Keratinocyte (primary cell): ENCODE measurements at regions not wholly inside any gene's neighbourhood (a gene's known extent, or its start where the extent isn't known, plus 50 kb on each side); places are given as distances from the start of the nearest gene placed in this dataset.

Experiments used
- DNase-seq: peaks from one replicate; pipeline ENCODE4 v3.0.0-alpha.2; 2011; ENCODE audit warnings: low read depth, missing footprints, low spot score
- FAIRE-seq: peaks from 2 replicates; lab custom pipeline; 2011; peaks lifted over from hg19 to GRCh38; lab: Jason Lieb, UNC
- H2AFZ ChIP-seq: 2 replicates; pipeline ENCODE4 v1.6.0; 2012; ENCODE audit warnings: low read length, control low read depth, inconsistent platforms; ENCODE audit not compliant: control insufficient read depth
- H3K27ac ChIP-seq: 2 replicates; pipeline ENCODE4 v1.5.1; 2011; ENCODE audit warnings: low read length; ENCODE audit not compliant: control insufficient read depth, insufficient read depth
- H3K27me3 ChIP-seq: 3 replicates; pipeline ENCODE4 v1.6.0; 2011; ENCODE audit warnings: low read length; ENCODE audit not compliant: control insufficient read depth, insufficient read depth; ENCODE audit errors: extremely low read depth
- H3K36me3 ChIP-seq, 2 experiments: 2 replicates in 1 of 2; 3 replicates in 1 of 2; pipeline ENCODE4 v1.5.1; 2011; ENCODE audit warnings: low read length in 2 of 2, mild to moderate bottlenecking in 1 of 2; ENCODE audit not compliant: control insufficient read depth in 2 of 2, insufficient read depth in 2 of 2; ENCODE audit errors: extremely low read depth in 1 of 2
- H3K4me1 ChIP-seq: 3 replicates; pipeline ENCODE4 v1.5.1; 2011; ENCODE audit warnings: low read length; ENCODE audit not compliant: control insufficient read depth, insufficient read depth; ENCODE audit errors: extremely low read depth
- H3K4me2 ChIP-seq: 3 replicates; pipeline ENCODE4 v1.6.0; 2011; ENCODE audit warnings: low read depth, low read length; ENCODE audit not compliant: control insufficient read depth, insufficient read depth; ENCODE audit errors: extremely low read depth
- H3K4me3 ChIP-seq, 3 experiments: fragments of 200-600 bp in 1 of 3; sonication (generic) in 1 of 3; 2 replicates in 2 of 3; 3 replicates in 1 of 3; pipeline ENCODE4 v1.5.1; 2011 to 2016; ENCODE audit warnings: low read length in 3 of 3, mild to moderate bottlenecking in 3 of 3, control low read depth in 2 of 3, inconsistent platforms in 1 of 3, low read depth in 1 of 3, mixed read lengths in 1 of 3, mixed run types in 1 of 3, moderate library complexity in 1 of 3; ENCODE audit not compliant: control insufficient read depth in 2 of 3, insufficient read depth in 2 of 3; ENCODE audit errors: extremely low read depth in 1 of 3
- H3K79me2 ChIP-seq: 2 replicates; pipeline ENCODE4 v1.6.0; 2012; ENCODE audit warnings: low read length; ENCODE audit not compliant: control insufficient read depth, insufficient read depth
- H3K9ac ChIP-seq: 3 replicates; pipeline ENCODE4 v1.6.0; 2011; ENCODE audit warnings: low read length; ENCODE audit not compliant: control insufficient read depth, insufficient read depth; ENCODE audit errors: extremely low read depth
- H3K9me1 ChIP-seq: 3 replicates; pipeline ENCODE4 v1.6.0; 2011; ENCODE audit warnings: low read length; ENCODE audit not compliant: control insufficient read depth, insufficient read depth; ENCODE audit errors: extremely low read depth
- H3K9me3 ChIP-seq: 2 replicates; pipeline ENCODE4 v1.5.1; 2012; ENCODE audit warnings: low read depth, low read length; ENCODE audit not compliant: control insufficient read depth
- H4K20me1 ChIP-seq: 3 replicates; pipeline ENCODE4 v1.6.0; 2011; ENCODE audit warnings: low read length; ENCODE audit not compliant: control insufficient read depth, insufficient read depth; ENCODE audit errors: extremely low read depth
- EZH2 ChIP-seq: IDR thresholded peaks from one replicate; pipeline ENCODE4 v1.6.1; 2012; ENCODE audit warnings: inconsistent platforms, mild to moderate bottlenecking, low read length, moderate library complexity
- dilution Hi-C: fragments of 300-500 bp; cut with MboI; formaldehyde crosslinking; loops from one replicate; pipeline ENCODE4 v1.7.0; 2020; ENCODE audit warnings: low sequenced_read_pairs; ENCODE audit not compliant: extremely low pct_ligation_motif_present
- TF ChIP-seq, protein P1 (sequence below), 3 experiments: IDR thresholded peaks in 1 of 3; conservative IDR thresholded peaks in 1 of 3; optimal IDR thresholded peaks in 1 of 3; 2 replicates in 2 of 3; 3 replicates in 1 of 3; pipeline versions ENCODE3 to v1.5.1; 2011; ENCODE audit warnings: low read length in 3 of 3, mild to moderate bottlenecking in 3 of 3, moderate library complexity in 2 of 3, control low read depth in 1 of 3, inconsistent platforms in 1 of 3; ENCODE audit not compliant: insufficient read depth in 2 of 3; ENCODE audit errors: extremely low read depth in 1 of 3

DNA sequence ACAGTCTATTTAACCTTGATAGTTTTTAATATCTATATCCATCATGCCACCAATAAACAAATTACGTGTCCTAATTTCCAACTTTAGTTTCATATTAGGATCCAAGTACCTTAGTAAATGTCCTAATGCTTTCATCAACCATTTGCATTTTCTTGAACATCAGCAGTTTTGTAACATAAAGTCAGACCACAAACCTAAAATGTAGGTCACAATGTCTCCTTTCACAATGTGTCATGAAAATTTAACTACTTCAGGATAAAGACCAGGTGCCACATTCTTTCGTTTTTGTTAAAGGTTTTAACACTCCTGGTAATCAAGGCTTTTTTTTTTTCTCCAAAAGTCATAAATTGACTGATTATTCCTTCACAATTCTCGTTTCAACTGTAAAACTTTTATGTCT lies 310.7 kb upstream of the PMFBP1 start:
- Histone ChIP-seq H3K27ac (no peak overlapping the region), H3K4me2 (no peak overlapping the region), H3K4me1 (no peaks in the 10 kb centered on the region), H3K4me3 (no peak overlapping the region), H3K27me3 (no peaks in the 10 kb centered on the region), H3K9me1 (no peaks in the 10 kb centered on the region), H3K9me3 (no peaks in the 10 kb centered on the region), H3K79me2 (no peaks in the 10 kb centered on the region), H3K36me3 (no peaks in the 10 kb centered on the region), H4K20me1 (no peaks in the 10 kb centered on the region), H2AFZ (no peak overlapping the region), H3K9ac (no peak overlapping the region)
- no peak for TF ChIP-seq EZH2
- TF ChIP-seq, protein P1, sequence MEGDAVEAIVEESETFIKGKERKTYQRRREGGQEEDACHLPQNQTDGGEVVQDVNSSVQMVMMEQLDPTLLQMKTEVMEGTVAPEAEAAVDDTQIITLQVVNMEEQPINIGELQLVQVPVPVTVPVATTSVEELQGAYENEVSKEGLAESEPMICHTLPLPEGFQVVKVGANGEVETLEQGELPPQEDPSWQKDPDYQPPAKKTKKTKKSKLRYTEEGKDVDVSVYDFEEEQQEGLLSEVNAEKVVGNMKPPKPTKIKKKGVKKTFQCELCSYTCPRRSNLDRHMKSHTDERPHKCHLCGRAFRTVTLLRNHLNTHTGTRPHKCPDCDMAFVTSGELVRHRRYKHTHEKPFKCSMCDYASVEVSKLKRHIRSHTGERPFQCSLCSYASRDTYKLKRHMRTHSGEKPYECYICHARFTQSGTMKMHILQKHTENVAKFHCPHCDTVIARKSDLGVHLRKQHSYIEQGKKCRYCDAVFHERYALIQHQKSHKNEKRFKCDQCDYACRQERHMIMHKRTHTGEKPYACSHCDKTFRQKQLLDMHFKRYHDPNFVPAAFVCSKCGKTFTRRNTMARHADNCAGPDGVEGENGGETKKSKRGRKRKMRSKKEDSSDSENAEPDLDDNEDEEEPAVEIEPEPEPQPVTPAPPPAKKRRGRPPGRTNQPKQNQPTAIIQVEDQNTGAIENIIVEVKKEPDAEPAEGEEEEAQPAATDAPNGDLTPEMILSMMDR (optimal IDR thresholded peaks at IDR 0.05 in 1 of 3, IDR thresholded peaks at IDR 0.05 in 1 of 3, conservative IDR thresholded peaks at IDR 0.05 in 1 of 3; ENCODE audit: extremely low read depth in 1 of 3, insufficient read depth in 2 of 3, low read length in 3 of 3) = no peak
- no peak for FAIRE-seq
- no peak for DNase-seq
- dilution Hi-C loops = no loop called here

DNA sequence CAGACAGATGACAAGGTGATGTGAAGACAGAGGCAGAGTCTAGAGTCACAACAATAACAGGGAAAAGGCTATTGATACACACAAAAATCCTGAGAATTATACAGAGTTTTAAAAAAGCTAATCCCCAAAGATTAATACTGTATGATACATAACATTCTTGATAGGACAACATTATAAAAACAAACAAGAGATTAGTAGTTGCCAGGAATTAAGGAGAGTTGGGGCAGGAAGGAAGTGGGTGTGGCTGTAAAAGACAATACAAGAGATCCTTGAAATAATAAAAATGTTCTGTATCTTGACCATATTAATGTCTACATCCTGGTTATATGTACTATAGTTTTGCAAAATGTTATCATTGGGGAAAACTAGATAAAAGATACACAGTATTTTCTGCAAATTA lies 309.5 kb upstream of the PMFBP1 start:
- DNase-seq (no peak), FAIRE-seq (no peak)
- Histone ChIP-seq H3K4me2 (no peak overlapping the region), H3K9me1 (no peaks in the 10 kb centered on the region), H3K36me3 (no peaks in the 10 kb centered on the region), H3K27me3 (no peaks in the 10 kb centered on the region), H2AFZ (no peak overlapping the region), H3K27ac (no peak overlapping the region), H3K4me3 (no peak overlapping the region), H3K9ac (no peak overlapping the region), H3K9me3 (no peaks in the 10 kb centered on the region), H4K20me1 (no peaks in the 10 kb centered on the region), H3K4me1 (no peaks in the 10 kb centered on the region), H3K79me2 (no peaks in the 10 kb centered on the region)
- TF ChIP-seq, protein P1 (optimal IDR thresholded peaks at IDR 0.05 in 1 of 3, IDR thresholded peaks at IDR 0.05 in 1 of 3, conservative IDR thresholded peaks at IDR 0.05 in 1 of 3; ENCODE audit: extremely low read depth in 1 of 3, insufficient read depth in 2 of 3, low read length in 3 of 3) = no peak
- TF ChIP-seq EZH2 = no peak
- dilution Hi-C loops = no loop called here
